Hematopoietic multipotent progenitor cell treated with erythropoietin and hydrocortisone succinate and interleukin-3 and kit ligand, for 4 days (in vitro differentiated cells): ENCODE measurements at regions not wholly inside any gene's neighbourhood (a gene's known extent, or its start where the extent isn't known, plus 50 kb on each side); places are given as distances from the start of the nearest gene placed in this dataset.
"Not testable (repeated sequence)": the region's sequence is repeated elsewhere in the genome, so short reads cannot be mapped to it uniquely, and the experiment has no call there.

Source experiments
- DNase-seq: peaks from one replicate; pipeline ENCODE4 v3.0.0-alpha.2; 2015

DNA sequence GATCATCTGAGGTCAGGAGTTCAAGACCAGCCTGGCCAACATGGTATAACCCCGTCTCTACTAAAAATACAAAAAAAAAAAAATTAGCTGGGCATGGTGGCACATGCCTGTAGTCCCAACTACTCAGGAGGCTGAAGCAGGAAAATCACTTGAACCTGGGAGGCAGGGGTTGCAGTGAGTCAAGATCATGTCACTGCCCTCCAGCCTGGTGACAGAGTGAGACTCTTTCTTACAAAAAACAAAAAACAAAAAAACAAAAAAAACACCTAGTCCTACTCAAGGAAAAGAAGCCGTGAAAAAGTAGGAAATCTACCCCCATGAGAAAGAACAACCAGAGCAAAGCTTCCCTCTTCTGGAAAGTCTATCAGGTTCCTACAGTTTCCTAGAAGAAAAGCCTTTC is 244.4 kb downstream of the PHLDA1 start:
- DNase-seq, result not testable (repeated sequence)

DNA sequence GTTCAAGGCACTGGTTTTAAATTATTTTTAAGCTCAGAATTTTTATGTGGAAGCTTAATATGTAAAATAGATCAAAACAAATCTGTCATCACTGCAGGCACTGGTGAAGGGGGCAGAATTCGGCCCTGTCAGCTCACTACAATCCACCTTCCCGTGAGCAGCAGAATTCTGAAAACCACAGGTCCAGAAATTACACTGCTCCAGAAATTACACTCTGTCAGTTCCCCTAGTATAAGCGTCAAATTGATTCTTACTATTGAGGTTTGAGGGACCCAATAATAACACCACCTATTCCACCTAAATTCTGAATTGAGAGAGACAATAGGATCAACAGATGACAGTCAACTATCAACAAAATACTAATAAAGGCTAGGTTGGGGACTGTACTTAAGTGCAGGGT is 245.5 kb downstream of the PHLDA1 start:
- no peak for DNase-seq

DNA sequence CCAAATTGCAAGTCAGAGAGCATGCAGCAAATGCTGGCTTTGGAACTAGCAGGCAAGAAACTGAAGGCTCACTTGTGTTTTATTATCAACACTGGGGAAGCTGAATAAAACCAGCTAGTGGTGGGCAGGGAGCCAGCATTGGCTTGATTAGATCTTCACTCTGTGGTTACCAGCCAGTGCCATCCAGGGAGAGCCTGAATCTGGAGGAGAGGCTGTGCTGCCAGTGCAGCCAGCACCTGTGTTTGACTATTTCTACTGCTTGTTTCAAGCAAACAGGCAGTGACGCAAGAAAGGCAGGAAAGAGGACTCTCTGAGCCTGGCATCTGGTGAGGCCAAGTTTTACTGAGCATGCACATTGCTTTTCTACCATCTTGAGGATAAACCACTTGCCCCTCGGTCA is 247.0 kb downstream of the PHLDA1 start:
- peak; percentile 85 for DNase-seq

DNA sequence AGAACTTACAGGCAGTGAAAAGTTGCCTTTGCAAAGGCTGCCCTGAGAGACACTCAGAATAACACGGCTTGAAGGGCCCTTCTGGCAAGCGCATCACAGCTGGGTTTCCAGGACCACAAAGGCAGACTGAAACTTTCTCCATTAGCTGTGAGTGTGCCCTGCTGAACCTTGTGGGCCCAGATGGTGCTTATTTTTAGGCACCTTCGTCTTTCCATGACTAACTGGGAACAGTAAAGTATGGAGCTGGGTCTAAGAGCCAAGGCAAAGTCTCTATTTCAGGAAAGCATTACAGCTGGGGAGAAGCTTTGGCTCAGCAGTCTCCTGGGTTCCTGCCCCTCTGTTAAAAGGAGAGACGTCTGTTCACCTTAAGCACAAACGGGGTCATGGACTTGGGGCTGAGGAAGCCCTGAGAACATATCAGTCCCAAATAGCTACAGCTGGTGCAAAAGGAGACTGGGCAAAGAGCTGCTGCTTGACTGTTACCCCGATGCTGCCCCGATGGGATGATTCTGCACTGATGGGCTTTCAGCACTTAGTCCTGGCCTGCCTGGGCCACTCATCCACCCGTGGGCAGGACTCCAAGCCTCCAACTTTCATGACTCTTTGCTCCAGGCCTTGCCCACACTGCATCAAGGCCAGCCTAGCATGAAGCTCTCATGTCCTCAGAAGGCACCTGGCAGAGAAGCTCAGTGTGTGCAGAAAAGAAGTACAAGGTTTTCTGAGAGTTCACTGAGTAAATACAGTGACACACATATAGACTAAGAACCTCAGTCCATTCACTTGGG is 248.3 kb downstream of the PHLDA1 start:
- no peak for DNase-seq

DNA sequence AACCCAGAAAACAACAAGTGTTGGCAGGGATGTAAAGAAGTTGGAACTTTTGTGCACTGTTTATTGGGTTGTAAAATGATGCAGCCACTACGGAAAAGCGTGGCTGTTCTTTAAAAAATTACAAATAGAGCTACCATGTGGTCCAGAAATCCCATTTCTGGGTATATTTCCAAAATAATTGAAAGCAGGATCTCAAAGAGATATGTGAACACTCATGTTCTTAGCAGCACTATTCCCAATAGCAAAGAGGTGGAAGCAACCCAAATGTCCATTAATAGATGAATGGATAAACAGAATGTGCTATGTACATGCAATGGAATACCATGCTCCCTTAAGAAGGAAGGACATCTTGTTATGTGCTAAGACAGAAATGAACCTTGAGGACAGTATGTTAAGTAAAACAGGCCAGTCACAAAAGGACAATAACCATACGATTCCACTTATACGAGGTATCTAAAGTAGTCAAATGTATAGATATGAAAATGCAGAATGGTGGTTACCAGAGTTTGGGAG is 249.5 kb downstream of the PHLDA1 start:
- DNase-seq, result no peak

DNA sequence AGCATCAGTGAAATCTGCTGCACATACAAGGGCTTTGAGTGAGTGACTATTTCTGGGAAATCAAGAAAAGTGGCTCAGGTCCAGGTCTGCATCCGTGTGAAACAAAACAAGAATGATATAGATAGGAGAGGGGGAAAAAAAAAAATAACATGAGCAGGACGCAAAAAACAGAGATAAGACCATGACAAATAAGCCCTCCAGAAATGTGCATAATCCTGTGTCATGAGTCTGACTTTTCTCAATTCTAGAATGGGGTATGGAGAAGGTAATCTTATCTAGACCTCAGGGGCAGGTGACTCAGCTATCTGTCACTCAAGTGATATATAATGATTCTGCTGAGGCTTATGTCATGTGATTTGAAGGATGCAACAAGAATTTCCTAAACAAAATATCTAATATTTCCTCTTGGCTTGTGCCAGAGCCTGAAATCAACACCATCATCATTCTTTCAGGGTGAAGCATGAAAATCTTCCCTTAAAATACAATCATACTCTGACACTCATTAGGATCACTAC is 250.0 kb downstream of the PHLDA1 start:
- DNase-seq, result peak; percentile 4

DNA sequence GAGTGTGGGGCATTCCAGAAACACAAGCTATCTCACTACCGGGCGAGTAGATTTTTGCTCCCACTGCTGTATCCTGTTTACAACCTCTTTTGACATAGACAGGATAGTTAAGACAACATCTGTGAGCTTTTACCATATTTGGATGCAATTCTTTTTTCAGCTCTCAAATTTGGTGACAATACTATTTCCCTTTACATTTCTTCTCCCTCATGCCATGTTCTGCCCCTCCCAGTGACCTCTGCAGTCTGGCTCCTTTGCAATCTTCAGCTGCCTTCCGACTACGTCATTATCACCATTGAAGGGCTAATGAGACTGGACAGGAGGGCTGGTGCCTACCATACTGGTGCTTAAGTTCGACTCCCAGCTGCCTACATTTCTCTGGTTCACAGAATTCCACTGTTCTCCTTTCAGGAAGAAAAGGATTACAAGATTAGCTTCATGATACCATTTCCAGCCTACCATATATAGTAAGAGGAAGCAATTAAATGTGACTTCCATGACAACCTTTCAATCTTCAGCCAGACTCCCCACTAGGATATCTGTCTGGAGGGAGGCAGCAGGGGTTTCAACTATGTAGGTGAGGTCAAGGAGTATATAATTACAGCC is 251.6 kb downstream of the PHLDA1 start:
- DNase-seq, result no peak

DNA sequence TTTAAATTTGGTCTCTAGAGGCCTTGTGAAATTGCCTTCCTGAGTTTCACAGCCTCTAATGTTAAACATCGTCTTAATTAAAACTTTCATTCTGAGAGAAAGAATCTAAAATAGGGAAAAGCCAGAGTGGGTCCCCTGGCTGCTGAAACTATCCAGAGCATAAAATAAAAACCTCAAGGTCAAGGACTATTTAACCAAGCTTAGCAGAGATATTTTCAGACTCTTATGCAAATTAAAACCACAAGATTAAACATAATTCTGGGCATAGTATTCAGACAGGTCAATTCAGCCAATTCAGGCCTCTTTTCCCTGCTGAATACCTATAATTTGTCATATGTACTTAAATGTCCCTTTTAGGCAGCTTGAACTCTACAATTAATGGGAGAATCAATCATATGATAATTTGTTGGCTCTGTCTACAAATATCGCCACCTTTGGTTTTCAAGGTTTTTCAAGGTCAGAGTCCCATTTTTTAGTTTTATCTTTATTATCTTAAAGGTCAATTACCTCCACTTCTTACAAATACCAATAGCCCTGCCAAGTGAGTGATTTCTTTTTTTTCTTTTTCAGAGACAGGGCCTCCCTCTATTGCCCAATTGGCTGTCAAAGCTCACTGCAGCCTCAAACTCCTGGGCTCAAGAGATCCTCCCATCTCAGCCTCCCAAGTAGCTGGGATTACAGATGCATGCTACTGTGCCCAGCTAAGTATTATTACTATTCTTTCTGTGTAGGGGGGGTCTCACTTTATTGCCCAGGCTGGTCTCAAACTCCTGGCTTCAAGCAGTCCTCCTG is 257.1 kb downstream of the PHLDA1 start:
- no peak for DNase-seq

DNA sequence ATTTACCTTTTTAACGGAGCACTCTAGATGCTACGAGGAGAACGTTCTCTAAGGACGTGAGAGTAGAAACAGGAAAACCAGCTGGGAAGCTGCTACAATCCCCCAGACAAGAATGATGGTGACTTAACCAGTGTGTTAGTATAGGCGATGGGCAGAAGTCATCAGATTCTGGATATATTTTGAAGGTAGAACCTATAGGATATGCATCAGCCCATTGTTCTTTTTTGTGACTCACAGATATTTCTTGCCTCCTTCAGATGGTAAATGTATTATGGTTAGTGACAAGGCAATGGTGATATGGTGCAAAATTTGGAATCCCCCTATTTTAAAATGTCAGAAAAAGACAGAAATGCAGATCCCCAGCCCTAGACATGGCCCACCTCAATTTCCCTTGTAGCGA is 258.2 kb downstream of the PHLDA1 start:
- no peak for DNase-seq

DNA sequence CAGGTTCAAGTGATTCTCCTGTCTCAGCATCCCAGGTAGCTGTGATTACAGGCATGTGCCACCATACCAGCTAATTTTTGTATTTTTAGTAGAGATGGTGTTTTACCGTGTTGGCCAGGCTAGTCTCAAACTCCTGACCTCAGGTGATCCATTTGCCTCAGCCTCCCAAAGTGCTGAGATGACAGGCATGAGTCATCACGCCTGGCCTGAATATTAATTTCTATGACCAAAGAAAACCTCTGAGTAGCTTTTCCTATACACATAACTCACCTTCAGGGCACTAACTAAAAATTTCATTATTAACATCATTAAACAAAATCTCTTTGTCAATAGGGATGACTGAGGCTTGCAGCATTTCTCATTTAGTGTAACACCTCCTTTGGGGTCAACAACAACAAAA is 259.6 kb upstream of the KRR1 start:
- no peak for DNase-seq

DNA sequence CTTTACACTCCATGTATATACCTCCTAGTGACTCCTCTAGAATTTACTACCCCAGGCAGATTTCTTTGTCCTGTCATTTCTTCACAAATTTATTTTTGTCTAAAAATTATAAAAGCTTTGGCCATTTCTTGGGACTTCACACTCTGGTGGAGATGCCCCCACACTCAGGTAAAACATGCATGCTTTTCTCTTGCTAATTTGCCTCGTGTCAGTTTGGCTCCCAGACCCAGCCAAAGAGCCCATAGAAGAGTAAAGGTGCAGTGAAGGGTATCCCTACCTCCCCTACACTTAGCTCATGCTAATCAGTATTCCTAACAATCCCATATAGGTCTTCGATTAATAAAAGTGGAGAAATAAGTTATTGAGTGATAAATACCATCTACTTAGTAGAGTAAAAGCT is 256.5 kb upstream of the KRR1 start:
- DNase-seq, result no peak

DNA sequence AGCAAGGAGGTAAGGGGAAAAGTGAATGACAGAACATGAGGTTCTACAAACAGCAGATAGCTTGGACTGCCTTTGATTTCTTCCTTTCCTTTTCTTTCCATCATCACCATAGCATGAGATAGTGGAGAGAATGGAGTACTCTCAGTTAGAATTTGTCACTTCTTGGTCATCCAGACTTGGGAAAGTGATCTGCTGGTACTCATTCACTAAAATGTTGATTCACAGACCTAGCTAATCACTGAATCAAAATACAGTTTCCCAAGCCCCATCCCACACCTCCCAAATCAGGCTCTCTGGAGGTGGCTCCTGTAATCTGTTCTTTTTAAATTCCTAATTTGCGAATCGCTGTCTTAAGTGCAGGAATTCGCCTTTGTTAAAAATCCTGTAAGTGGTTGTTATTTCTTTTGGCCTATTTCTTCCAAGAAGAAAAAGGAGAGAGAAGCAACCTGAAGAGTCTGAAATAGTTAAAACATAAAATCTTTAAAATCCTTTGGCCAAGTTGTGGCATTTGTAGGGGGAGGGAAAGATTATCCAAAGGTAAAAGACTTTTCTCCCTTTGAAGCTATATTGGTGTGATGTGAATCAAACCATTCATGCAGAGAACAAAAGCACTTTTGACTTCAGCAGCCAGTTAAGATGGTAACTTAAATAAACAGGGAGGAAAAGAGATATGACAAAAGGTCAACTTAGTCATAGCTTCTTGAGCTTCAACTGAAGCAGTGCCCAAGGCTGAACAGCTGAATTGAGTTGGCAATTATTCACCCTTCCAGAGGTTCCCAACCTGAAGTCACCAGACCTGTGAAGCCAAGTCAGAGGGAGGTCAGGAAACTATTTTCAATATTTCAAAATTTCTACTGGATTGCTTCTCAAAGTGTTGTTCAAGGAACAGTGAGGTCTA is 255.1 kb upstream of the KRR1 start:
- no peak for DNase-seq

DNA sequence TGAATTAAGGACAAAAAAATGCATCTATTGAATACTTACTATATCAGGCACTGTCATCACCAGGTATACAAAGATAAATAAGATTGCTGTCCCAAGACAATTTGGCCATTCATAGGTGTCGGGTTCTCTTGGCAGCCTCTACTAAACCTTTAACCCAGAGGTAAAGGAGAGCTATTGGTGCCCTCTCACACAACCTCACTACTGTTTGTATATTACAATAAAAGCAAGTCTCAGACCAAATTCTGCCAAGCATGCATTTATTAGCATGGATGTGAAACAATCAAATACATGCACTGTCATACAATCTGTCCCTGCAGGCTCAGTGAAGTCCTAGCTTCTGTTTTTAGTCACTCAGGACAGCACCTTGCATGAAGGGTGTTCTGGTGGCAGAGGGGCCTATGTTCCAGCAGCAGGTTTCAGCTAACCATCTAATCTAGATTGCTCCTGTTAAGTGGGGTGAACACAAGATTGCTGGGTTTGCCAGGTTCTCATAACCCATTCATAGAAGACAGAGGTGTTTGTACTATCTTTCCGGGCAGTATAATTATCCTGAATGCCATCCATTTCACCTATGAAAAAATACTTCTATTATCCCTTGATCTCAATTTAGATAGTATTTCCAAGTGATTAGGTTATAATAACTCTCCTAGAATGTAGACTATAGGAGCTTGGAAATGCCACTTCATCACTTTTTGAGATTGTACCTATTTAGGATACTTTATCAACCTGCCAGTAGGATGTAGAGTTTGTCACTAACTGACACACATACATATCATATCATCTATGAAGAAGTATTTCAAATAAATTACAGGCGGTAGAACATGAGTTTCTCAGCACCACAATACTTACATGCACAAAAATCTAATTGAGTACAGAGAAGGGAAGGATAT is 254.0 kb upstream of the KRR1 start:
- no peak for DNase-seq

DNA sequence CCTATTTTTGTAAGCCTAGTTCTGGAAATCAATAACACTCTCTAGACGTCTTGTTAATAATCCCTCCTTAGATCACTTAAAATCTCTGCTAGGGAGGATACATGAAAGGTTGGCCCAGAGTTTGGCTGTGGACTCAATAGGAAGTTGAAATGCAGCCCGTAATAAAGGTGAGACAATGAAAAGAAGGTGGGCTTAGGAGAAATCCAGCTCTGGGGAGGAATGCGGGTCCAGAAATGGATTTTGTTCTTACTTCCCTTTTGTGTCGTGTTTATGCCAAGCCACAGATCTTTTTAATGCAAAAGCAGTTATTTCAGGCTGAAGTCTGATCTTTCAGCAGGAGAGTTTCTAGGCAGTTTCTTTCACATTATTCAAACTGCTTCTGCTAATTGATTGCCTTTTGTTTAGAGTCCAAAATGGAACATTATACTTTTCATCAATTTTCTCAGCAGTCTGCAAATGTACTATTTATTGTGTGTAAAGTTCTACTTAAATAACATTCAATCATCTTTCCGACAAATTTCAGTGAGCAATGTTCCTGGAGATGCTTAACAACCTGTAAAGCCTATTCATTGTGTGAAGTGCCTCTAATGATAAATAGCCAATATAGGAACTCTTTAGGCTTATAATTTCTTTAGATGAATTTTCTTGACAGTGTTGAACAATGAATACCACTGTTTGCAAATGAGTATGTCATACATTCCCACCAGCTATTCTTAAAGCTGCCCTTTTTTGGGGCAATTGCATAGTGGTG is 252.9 kb upstream of the KRR1 start:
- no peak for DNase-seq

DNA sequence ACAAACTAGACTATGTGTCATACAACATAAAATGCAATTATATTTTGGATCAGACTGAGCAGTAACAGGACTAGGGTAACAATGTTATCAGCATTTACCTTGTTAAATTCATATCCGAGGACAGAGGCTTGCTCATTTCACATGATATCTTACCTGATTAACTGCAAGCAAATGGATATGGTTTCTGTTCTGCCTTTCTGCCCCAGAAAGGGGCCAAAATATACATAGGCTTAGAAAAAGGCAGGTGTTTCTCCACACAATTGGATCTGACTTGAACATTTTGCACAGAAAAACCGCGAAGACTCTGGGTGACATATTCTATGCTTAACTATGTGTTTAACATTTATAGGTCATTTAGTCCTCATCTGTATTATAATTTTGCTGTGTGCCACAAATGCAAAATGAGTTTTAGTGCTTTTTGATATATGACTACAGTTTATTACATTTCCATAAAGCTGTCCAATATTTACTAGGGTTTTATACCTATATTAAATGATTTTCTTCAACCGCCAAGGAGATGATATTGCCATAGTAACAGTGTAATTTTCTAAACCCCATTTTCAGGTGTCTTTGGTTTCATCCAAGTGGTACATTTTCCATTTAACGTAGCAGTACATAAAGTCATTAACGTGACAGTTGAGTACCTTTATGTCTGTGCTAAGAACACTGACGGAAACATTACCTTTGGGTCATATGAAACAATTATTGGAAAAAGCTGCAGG is 249.3 kb upstream of the KRR1 start:
- no peak for DNase-seq

DNA sequence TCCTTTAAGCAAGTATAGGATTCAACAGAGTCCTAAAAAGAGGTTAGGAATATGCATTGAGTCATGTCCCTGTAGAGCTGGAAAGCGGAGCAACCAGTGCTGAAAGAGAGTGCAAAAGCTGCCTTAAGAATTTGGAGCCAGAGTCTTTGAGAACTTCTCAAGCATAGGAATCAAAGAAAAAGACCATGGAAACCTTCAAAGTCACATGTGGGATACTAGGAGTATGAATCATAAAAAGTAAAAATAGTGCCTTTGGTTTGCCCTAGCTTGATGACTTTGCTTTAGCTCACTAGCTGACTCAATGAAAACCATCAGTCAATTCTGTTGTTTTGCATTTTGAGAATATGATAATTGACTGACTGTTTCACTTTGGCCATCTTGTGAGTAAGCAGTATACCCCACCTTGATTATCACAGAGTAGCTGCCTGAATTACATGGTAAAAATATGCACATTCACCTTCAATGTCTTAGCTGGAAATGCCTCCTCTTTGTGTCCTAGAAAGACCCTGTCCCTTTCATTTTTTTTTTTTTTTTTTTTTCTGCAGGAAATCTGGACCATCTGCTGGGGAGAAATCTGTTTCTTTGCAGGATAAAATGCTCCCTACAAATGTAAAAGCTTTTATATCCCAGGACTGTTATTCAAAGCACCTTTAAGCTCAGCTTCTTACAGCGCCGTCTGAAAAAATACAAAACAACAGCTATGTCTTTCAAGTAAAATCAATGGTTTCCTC is 248.6 kb upstream of the KRR1 start:
- DNase-seq, result no peak

DNA sequence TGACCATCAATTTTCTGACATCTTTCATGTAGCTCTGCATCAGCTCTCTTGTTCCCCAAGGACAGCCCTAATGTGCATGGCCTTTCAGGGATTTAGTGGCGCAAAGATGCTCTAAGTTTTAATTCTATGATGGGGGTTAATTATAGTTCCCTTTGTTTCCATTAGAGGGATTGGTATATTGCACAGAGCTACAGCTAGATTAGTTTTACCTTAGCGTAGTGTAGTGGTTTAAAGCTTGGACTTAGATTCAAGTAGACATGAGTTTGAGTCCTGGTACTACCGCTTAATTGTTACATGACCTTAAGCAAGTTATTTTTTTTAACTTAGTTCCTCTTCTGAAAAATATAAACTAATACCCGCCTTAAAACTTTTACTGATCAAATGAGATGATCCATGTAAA is 247.8 kb upstream of the KRR1 start:
- DNase-seq, result no peak

DNA sequence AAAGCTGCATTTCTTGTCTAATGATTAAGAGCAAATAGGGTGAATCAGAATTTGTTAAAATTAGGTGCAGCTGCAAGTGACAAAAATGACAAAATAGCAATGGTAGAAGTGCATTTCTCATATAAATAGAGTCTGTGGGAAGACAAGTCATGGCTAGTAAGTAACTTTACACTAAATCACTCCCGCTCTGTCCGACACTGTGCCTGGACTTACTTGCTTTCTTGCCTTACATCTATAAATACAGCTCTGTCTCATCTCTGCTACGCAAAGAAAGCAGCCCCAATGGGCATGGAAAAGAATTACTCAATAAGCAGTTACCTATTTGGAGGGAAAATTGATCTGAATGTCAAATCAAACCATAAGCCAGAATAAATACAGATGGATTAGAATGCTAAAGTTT is 245.4 kb upstream of the KRR1 start:
- DNase-seq, result no peak

DNA sequence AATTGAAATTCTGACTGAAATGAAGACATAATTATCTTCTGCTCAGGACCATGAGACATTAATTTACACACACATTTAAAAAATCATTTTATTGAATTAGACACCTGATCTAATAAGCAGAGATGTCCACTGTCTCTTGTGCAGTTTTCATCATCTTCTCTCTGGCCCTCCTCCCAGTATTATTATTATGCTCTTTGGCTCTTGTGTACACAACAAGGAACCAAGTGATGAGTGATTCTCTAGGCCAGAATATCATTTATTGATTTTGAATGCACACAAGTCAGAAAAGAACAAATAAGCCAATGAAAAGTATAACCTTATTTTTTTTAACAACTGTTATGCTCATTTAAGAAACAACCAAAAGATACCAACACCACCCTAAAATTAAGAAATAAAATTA is 244.7 kb upstream of the KRR1 start:
- no peak for DNase-seq
